ENCODE measurements at regions not wholly inside any gene's neighbourhood (a gene's known extent, or its start where the extent isn't known, plus 50 kb on each side); places are given as distances from the start of the nearest gene placed in this dataset.
A peak's percentile ranks its signal among the peaks of the same experiment; 100 is the strongest.

DNA sequence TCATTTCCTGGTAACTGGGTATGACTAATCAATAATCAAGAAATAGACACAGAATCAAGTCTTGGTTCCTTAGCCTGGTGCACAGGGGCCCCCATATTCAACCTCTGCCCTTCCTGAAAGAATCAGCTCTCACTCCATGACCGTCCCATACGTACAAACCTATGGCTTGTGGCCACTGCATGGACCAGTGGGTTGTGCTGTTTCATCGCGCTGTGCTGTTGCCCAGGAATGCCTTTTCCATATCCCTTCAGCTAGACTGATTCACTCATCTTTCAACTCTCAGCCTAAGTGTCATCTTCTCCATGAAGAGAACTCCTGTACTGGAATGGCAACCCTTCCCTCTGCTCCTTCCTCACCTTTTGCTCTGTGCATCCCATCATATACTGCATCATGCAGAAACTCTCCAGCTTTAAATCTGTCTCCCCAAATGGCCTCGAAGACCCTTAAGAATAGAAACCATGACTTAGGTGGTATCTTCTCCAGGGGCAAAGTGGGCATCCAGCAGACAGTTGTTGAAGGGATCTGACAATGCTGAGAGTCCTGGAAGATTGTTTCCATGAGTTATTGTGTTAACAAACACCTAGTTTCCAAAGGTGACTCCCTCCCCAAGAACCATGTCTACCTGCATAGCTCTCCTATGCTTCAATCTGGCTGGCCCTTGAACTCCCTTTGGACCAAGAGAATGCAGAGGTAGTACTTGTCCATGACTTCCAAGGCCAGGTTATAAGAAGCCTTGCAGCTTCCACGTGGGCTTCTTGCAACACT lies 180.8 kb downstream of the ACTL7B start:
- DNase-seq: no peak

- DNase-seq: no peak
These were observed 182.4 kb downstream of the ACTL7B start for GRCh38 chr9:108673386-108673785.

GRCh38 chr9:108672475-108673190 lies 183.2 kb downstream of the ACTL7B start:
- no peak for DNase-seq

GRCh38 chr9:108671794-108672193 lies 184.0 kb downstream of the ACTL7B start:
- no peak for DNase-seq

GRCh38 chr9:108671176-108671575 lies 184.6 kb downstream of the ACTL7B start:
- DNase-seq: no peak

GRCh38 chr9:108668938-108669335 lies 186.8 kb downstream of the ACTL7B start:
- peak; percentile 10 for DNase-seq

- DNase-seq: no peak
These were observed 187.4 kb downstream of the ACTL7B start for GRCh38 chr9:108668191-108668937.

DNA sequence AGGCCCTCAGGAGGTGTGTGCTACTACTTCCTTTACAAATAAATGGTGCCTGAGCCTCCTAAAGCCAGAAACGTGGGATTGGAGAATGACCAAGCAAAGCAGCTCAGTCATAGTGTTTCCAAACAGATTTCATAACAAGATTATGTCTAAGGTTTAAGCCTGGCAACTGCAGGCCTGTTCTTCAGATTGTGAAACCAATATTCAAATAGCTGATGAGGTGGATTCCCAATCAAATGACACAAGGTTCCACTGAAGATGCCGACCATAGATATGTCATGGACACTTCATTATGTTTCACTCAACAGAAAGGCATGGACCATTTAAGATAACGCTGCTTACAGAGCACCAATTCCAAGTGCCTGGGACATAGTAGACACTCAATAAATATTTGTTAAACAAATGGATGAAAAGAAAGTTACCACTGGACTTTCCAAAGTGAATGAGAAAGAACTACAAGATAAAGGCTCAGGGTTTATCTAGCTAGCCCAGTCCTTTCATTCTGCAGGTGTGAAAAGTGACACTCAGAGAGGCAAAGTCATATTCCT lies 189.5 kb downstream of the ACTL7B start:
- no peak for DNase-seq

DNA sequence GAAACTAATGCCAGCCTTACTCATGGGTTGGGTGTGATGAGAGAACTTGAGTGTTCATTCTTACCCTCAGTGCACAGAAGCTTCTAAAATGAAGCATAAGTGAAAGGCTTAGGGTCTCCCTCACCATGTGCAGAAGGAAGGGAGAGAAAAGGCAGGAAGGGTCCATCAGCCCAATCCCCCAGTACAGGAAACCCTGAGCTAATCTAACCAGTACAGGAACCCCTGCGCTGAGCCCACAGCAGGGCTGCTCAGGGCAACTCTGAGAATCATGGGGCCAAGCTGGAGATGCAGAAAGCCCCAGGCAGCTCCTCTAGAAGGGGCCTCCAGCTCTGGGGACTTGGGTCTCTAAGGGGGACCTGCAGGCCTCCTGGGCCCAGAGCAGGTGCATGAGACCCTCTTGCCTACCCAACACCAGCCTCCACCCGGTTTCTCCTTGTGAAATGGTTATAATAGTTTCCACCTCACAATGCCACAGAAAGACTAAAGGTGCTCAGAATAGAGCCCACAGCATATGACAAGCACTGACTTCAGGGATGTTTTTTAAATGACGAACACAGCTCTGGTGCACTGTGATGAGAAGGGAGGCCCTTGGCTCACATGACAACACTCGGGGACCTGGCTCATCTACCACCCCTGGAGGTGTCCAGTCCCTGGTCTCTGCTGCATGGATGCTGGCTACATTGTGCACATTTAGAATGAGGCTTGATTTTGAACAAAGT lies 190.1 kb downstream of the ACTL7B start:
- no peak for DNase-seq

DNA sequence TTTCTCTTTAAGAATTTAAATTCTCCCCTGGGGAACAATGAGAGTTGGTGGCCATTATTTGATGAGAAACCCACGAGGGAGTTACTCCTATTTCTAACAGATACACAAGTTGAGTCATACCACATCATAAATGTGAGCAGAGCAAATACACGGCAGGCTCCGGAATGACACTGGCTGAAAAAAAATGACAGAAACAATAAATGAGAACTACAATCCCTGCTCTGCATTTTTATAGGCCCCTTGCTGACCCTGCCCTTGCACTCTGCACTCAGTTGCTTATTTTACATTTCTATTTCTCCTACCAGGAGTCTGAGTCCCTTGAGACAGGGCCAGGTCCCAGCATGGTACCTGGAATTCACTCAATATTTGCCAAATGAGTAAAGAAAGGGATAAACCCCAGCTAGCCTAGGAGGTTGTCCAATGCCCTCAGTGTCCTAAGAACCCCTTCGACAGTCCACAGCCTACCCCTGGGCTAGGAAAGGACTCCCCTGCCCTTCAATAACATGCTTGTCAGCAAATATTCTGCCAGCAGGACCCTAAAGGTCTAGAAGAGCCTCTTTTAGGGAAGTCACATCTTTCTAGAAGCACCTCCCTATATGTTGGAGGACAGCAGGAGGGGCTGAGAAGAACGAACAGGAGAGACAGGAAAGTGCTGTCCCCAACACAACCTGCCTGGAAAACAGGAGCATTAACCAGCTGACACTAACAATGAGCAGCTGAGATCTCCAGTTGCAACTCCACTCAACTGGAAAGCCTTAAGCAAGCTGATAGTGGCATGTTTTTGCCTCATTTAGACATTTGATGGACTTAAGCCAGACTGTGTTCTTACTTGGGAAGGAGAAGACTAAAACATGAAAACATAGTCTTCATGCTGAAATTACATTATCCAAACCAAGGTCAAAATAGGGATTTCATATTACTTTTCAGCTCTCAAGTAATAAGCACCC lies 191.2 kb downstream of the ACTL7B start:
- no peak for DNase-seq

GRCh38 chr9:108663422-108663821 lies 192.4 kb downstream of the ACTL7B start:
- DNase-seq: no peak

DNA sequence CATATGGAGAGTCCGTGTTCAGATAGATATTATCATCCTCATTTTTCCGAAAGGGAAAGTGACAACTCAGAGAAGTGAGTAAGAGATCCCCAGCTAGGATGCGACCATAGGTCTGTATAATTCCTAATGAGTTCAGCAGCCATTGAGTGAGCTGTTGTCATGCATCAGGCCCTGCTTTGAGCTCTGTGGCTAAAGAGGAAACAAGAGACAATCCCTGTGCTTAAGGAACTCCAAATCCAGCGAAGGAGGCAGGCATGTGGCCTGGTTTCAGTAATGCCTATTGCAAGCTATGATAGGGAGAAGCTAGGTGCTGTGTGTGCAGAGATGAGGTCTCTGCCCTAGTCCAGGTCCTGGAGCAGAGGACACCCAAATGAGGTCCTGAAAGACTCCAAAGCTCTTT lies 192.8 kb downstream of the ACTL7B start:
- DNase-seq: no peak

- no peak for DNase-seq
These were observed 193.5 kb downstream of the ACTL7B start for GRCh38 chr9:108662091-108662875.

- no peak for DNase-seq
These were observed 199.2 kb downstream of the ACTL7B start for GRCh38 chr9:108656566-108656965.

DNA sequence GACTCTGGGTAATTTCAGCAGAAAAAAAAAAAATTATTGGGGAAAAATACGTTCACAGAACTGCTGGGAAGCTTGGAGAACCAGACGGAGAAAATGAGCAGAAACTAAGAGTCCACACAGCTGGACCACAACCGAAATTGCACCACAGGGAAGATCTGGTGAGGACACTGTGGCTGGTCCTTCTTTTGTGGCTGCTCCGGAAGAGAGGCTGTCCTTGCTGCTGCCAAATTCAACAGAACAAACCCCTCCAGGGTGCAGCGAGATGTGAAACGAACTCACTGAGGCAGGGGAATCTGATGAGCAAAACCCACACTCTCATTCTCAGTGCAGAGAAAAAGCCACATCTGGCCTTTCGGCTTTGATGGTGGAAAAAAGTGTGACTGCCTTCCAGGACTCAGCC lies 200.0 kb downstream of the ACTL7B start:
- DNase-seq: peak; percentile 6

GRCh38 chr9:108654566-108654965 lies 201.2 kb downstream of the ACTL7B start:
- no peak for DNase-seq

DNA sequence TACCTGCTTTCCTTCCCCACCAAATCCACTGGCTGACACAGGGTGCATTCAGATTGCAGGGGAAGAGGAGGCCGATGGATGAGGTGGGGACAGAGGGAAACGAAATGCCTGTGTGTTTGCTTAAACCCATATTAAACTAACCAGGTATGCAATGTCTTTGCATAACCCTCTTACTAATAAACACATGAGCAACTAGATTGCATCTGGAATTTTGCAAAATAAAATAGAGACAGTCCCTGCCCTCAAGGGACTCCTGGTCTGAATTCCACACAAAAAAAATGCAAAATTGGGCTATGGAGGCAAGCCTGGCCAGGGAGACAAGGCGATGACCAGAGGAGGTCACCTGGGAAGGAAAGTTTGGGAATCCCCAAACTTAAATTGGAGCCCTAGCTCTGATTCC lies 202.9 kb downstream of the ACTL7B start:
- DNase-seq: no peak

DNA sequence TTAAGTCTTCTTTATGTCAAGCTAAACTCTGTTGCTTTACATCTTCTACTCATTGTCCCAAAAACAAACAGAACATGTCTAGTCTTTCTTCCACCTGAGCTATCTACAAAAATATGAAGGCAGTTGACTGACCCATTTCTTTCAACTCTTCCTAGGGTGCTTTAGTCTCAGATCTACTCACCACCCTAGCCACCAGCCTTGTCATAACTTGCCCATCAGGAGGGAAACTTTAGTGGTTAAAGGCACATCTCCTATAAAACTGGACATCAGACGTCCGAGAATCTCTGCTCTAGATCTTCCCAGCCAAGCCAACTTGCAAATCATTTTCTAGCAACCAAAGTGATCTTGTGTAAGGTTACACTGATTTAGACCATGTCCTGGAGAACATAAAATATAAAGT lies 205.0 kb downstream of the ACTL7B start:
- DNase-seq: no peak

DNA sequence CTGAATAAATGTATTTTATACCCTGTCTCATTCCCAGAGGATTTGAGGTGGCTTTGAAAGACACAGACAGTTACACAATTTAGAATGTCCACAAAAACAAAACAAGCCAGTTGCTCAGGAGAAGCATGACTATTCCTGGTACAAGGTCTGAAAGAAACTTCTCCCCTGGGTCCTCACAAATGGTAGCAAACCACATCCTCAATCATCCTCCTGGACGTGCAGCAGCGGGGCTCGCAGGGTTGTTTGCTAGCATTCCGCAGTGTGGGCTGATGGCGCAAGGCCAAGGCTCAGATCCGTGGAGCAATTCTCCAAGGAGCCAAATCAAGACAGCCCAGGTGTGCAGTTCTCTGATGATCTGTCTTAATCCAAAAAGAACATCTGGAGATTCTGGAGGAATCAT lies 210.3 kb downstream of the ACTL7B start:
- no peak for DNase-seq

DNA sequence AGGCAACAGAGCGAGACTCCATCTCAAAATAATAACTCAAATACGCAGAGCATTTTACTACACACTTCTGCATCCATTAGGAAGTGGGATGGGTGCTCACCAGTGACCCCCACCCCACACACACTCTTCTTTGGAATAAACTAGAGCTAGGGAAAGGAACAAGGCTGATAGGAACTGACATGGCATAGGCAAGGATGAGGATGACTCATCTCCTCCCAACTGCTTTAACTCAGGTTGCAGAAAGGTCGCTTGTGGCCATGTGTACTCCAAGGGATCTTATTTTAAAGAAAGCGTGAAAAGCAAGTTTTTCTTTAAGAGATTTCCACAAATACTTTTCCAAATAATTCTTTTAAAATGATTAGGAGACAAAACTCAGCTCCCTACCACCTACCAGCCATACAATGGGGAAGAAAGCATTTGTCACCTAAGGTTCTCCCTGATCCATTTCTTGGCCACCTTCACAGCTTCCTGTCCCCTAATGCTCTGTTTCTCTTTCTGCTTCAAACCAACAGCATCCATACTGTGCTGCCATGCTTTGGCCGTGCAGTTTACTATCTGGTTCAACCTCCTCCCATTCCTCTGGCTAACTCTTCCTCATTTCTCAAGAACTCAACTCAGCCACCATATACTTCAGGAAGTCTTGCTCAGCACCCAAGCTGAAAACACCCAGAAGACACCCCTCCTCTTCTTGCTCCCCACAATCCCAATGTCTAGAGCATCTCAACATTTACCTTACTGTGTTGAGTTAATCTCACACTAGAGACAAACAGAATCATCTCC lies 211.9 kb downstream of the ACTL7B start:
- no peak for DNase-seq
